Adrenal gland (tissue), 9 donors: ENCODE measurements at regions not wholly inside any gene's neighbourhood (a gene's known extent, or its start where the extent isn't known, plus 50 kb on each side); places are given as distances from the start of the nearest gene placed in this dataset.

Source experiments
- DNase-seq, 7 donors: peaks; one replicate each; pipeline ENCODE4 v3.0.0-alpha.2; 2019 to 2020
- H3K27ac ChIP-seq, 5 donors: fragments of 200-600 bp; sonication (generic) in 4 of 5; 1 replicate in 3 of 5; 2 replicates in 2 of 5; pipeline versions ENCODE4 v1.5.1 to v1.8.0; 2016 to 2020; ENCODE audit warnings: mild to moderate bottlenecking in 1 of 5
- H3K27me3 ChIP-seq: fragments of 200-600 bp; 2 replicates; pipeline ENCODE4 v1.8.0; 2021
- H3K36me3 ChIP-seq, 2 donors: fragments of 200-600 bp; replicated peaks in 1 of 2; 1 replicate in 1 of 2; 2 replicates in 1 of 2; pipeline versions ENCODE4 v1.5.1 to v1.8.0; 2018 to 2022
- H3K4me1 ChIP-seq, 2 donors: fragments of 200-600 bp; replicated peaks in 1 of 2; 1 replicate in 1 of 2; 2 replicates in 1 of 2; pipeline versions ENCODE4 v1.5.1 to v1.8.0; 2018 to 2021
- H3K4me3 ChIP-seq, 4 donors: fragments of 200-600 bp; sonication (generic) in 3 of 4; one replicate each; pipeline ENCODE4 v1.5.1; 2016 to 2018
- H3K9me3 ChIP-seq, 3 donors: fragments of 200-600 bp; sonication (generic) in 1 of 3; replicated peaks in 1 of 3; 1 replicate in 2 of 3; 2 replicates in 1 of 3; pipeline versions ENCODE4 v1.5.1 to v1.8.0; 2016 to 2021
- POLR2A ChIP-seq, 2 donors: fragments of 450-650 bp; IDR thresholded peaks; one replicate each; pipeline ENCODE4 v1.6.1; 2017; ENCODE audit warnings: antibody characterized with exemption in 2 of 2, mild to moderate bottlenecking in 2 of 2, moderate library complexity in 1 of 2
- WGBS, 4 donors: extraction: QIAGEN DNeasy Blood & Tissue Kit in 2 of 4; methylation state at CpG; one replicate each; pipeline versions ENCODE4 v1.1.5 to v1.1.7; 2013 to 2017; 5-methylcytosine and 5-hydroxymethylcytosine counted together
- intact Hi-C, 2 donors: fragments of 100-400 bp; cut with DNase I; formaldehyde crosslinking; loops; one replicate each; pipeline versions ENCODE4 v1.14.1 to v1.15.0; 2022 to 2023
- TF ChIP-seq, protein P1 (sequence below), 6 experiments: fragments of 450-650 bp in 4 of 6; fragments of 200-600 bp in 2 of 6; sonication (generic) in 1 of 6; IDR thresholded peaks; 1 replicate in 5 of 6; 2 replicates in 1 of 6; pipeline versions ENCODE4 v1.5.1 to v1.8.0; 2016 to 2021; ENCODE audit warnings: antibody characterized with exemption in 6 of 6, mild to moderate bottlenecking in 2 of 6, moderate library complexity in 1 of 6
- donor health status: healthy with polysubstance abuse.
- donor health status: Bipolar disorder and iron deficiency.
- donor health status: DM: yes; HTN: yes; CAD: no.
- donor health status: DM: no; HTN: no; CAD: no.
- donor health status: DM: no; HTN: no; CAD: no.

DNA sequence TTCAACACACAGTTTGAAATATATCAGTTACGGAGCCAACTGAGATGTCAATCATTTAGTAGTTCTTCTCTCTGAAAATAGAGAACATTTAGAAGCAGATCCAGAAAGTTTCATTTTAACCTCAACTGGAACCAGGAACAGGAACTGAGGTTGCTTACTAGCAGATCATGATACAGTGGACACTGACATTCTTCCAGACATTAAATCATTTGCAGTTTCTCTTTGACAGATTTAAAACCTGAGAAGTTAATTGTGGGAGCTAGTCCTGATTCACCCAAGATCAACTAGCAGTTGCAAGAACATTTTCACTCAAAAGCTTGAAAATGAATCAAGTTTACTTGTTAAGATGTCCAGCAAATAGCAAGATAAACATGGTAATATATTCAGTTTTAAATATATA, 135.4 kb downstream of the SLC17A6 start:
- H3K36me3 ChIP-seq, result no peaks in the 10 kb centered on the region
- no peaks in the 10 kb centered on the region for H3K27me3 ChIP-seq
- intact Hi-C loops, result no loop called here
- TF ChIP-seq POLR2A (IDR thresholded peaks at IDR 0.05), result no peak
- TF ChIP-seq, protein P1, sequence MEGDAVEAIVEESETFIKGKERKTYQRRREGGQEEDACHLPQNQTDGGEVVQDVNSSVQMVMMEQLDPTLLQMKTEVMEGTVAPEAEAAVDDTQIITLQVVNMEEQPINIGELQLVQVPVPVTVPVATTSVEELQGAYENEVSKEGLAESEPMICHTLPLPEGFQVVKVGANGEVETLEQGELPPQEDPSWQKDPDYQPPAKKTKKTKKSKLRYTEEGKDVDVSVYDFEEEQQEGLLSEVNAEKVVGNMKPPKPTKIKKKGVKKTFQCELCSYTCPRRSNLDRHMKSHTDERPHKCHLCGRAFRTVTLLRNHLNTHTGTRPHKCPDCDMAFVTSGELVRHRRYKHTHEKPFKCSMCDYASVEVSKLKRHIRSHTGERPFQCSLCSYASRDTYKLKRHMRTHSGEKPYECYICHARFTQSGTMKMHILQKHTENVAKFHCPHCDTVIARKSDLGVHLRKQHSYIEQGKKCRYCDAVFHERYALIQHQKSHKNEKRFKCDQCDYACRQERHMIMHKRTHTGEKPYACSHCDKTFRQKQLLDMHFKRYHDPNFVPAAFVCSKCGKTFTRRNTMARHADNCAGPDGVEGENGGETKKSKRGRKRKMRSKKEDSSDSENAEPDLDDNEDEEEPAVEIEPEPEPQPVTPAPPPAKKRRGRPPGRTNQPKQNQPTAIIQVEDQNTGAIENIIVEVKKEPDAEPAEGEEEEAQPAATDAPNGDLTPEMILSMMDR (IDR thresholded peaks at IDR 0.05), result no peak
- H3K4me1 ChIP-seq, result no peaks in the 10 kb centered on the region
- H3K9me3 ChIP-seq, result no peaks in the 10 kb centered on the region
- no peak overlapping the region for H3K4me3 ChIP-seq
- whole genome bisulfite sequencing, 4 donors, result 76 to 94% (median 77%) methylated on average over 1 of the region's 1 CpG
- no peak overlapping the region for H3K27ac ChIP-seq
- DNase-seq, result no peak

DNA sequence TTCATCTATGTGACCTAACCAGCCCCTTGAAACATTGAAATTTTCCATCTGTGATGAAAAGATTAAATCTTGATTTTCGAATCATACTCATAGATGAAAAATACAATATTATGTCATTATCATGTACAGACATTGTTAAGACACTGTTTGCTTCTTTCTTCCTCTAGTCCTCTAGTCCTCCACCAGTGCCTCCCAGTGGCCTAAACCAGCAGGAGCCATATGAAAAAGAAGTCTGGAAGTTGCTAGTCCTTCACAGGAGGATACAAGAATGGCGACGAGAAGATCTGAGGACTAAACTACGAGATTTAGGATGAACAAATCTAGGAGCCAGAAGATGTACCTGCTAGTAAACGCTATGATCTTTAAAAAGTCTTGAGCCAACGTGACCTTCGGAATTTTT, 134.1 kb downstream of the SLC17A6 start:
- no peak overlapping the region for H3K4me3 ChIP-seq
- no peaks in the 10 kb centered on the region for H3K36me3 ChIP-seq
- H3K27ac ChIP-seq, result no peak overlapping the region
- TF ChIP-seq, protein P1 (IDR thresholded peaks at IDR 0.05), result no peak
- TF ChIP-seq POLR2A (IDR thresholded peaks at IDR 0.05), result no peak
- no peaks in the 10 kb centered on the region for H3K27me3 ChIP-seq
- intact Hi-C loops, result no loop called here
- no peaks in the 10 kb centered on the region for H3K9me3 ChIP-seq
- DNase-seq, result no peak
- 67 to 75% (median 71%) methylated on average over 7 of the region's 7 CpGs for WGBS, 4 donors
- H3K4me1 ChIP-seq, result no peaks in the 10 kb centered on the region

DNA sequence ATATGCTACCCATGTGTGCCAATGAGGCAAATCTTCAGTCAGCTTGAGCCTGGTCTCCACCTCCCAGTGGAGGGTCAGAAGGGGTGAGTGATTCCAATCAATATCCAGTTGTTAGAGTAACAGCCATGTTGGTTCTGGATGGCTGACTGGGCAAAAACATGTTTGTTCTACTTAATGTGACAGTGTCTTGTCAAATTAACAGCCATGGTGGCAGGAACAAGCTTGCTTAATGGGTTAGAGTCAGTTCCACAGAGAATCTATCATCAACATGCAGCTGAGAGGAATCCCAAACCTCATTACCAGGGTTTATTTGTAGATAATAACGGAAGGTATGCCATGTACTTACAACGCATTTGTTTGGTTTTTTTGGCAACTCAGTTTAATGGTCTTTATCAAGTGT, 133.2 kb downstream of the SLC17A6 start:
- intact Hi-C loops, result no loop called here
- Histone ChIP-seq H3K9me3 (no peaks in the 10 kb centered on the region), H3K4me1 (no peaks in the 10 kb centered on the region), H3K27ac (no peak overlapping the region), H3K4me3 (no peak overlapping the region), H3K36me3 (no peaks in the 10 kb centered on the region), H3K27me3 (no peaks in the 10 kb centered on the region)
- TF ChIP-seq, protein P1 (IDR thresholded peaks at IDR 0.05), result no peak
- no peak for TF ChIP-seq POLR2A (IDR thresholded peaks at IDR 0.05)
- WGBS, 4 donors, result 42 to 69% (median 56%) methylated on average over 2 of the region's 2 CpGs
- no peak for DNase-seq

DNA sequence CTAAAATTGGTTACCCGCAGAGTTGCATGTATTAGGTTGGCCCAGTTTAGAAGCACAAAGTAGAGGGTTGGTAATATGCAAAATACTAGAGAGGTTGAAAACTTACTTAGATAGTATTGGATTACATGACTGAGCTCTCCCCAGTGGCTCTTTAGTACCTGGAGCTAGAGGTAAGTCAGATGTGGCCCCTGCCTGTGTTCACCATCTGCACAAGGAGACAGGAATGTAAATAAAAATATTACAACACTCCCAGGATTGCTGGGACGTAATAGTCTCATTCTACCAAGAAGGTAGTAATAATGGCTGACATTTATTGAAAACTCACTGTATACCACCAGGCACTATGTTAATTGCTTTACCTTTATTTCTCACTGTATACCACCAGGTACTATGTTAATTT, 129.6 kb downstream of the SLC17A6 start:
- TF ChIP-seq, protein P1 (IDR thresholded peaks at IDR 0.05), result no peak
- no peak for TF ChIP-seq POLR2A (IDR thresholded peaks at IDR 0.05)
- intact Hi-C loops, result no loop called here
- H3K36me3 ChIP-seq, result no peaks in the 10 kb centered on the region
- no peaks in the 10 kb centered on the region for H3K4me1 ChIP-seq
- no peaks in the 10 kb centered on the region for H3K9me3 ChIP-seq
- WGBS, 4 donors, result 75 to 94% (median 85%) methylated on average over 2 of the region's 2 CpGs
- H3K27me3 ChIP-seq, result no peaks in the 10 kb centered on the region
- no peak overlapping the region for H3K4me3 ChIP-seq
- no peak overlapping the region for H3K27ac ChIP-seq
- no peak for DNase-seq
